NB4 (cell line): ENCODE measurements at regions not wholly inside any gene's neighbourhood (a gene's known extent, or its start where the extent isn't known, plus 50 kb on each side); places are given as distances from the start of the nearest gene placed in this dataset.
"Not testable (repeated sequence)": the region's sequence is repeated elsewhere in the genome, so short reads cannot be mapped to it uniquely, and the experiment has no call there.

Source experiments
- DNase-seq: peaks from one replicate; pipeline ENCODE4 v3.0.0; 2010; ENCODE audit warnings: low read depth
- H3K4me3 ChIP-seq: one replicate; pipeline ENCODE4 v1.5.1; 2011; ENCODE audit warnings: mild to moderate bottlenecking, low read depth, low read length, moderate library complexity
- MAX ChIP-seq: IDR thresholded peaks from 2 replicates; pipeline ENCODE4 v1.6.1; 2011; ENCODE audit warnings: low read depth, low read length
- MYC ChIP-seq: IDR thresholded peaks from 2 replicates; pipeline ENCODE4 v1.6.1; 2011; ENCODE audit warnings: low read depth, low read length
- POLR2A ChIP-seq: IDR thresholded peaks from 2 replicates; pipeline ENCODE4 v1.6.1; 2011; ENCODE audit warnings: mild to moderate bottlenecking; ENCODE audit not compliant: insufficient read length; ENCODE audit errors: extremely low read depth
- TF ChIP-seq, protein P1 (sequence below): IDR thresholded peaks from one replicate; pipeline ENCODE4 v1.5.1; 2012; ENCODE audit warnings: low read depth, low read length

DNA sequence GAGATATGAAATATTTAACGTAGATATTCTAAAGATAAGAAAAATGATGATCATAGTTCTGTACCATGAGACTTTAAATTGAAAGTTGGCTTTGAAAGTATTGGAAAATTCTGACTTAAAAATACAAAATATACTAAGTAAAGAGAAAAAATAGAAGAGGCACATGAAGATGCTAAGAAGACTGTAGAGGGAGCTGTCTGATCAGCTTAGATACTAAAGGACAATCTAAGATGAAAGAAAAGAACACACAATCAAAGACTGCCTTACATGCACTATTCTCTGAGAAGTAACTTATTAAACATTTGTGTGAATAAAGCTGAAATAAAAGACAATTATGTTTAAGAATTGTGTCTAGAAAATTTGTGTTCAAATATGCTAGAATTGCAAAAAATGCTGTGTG, 55.1 kb downstream of the RBMXL2 start:
- no peak overlapping the region for H3K4me3 ChIP-seq
- no peak for TF ChIP-seq POLR2A
- TF ChIP-seq, protein P1, sequence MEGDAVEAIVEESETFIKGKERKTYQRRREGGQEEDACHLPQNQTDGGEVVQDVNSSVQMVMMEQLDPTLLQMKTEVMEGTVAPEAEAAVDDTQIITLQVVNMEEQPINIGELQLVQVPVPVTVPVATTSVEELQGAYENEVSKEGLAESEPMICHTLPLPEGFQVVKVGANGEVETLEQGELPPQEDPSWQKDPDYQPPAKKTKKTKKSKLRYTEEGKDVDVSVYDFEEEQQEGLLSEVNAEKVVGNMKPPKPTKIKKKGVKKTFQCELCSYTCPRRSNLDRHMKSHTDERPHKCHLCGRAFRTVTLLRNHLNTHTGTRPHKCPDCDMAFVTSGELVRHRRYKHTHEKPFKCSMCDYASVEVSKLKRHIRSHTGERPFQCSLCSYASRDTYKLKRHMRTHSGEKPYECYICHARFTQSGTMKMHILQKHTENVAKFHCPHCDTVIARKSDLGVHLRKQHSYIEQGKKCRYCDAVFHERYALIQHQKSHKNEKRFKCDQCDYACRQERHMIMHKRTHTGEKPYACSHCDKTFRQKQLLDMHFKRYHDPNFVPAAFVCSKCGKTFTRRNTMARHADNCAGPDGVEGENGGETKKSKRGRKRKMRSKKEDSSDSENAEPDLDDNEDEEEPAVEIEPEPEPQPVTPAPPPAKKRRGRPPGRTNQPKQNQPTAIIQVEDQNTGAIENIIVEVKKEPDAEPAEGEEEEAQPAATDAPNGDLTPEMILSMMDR, result peak; percentile 11
- no peak for TF ChIP-seq MAX
- DNase-seq, result peak; percentile 16

DNA sequence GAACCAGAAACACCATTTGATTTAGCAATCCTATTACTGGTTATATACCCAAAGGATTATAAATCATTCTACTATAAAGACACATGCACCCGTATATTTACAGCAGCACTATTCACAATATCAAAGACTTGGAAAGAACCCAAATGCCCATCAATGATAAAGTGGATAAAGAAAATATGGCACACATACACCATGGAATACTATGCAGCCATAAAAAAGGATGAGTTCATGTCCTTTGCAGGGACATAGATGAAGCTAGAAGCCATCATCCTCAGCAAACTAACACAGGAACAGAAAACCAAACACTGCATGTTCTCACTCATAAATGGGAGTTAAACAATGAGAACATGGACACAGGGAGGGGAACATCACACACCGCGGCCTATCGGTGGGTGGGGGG, 61.3 kb downstream of the RBMXL2 start:
- DNase-seq, H3K4me3 ChIP-seq: not testable (repeated sequence)

DNA sequence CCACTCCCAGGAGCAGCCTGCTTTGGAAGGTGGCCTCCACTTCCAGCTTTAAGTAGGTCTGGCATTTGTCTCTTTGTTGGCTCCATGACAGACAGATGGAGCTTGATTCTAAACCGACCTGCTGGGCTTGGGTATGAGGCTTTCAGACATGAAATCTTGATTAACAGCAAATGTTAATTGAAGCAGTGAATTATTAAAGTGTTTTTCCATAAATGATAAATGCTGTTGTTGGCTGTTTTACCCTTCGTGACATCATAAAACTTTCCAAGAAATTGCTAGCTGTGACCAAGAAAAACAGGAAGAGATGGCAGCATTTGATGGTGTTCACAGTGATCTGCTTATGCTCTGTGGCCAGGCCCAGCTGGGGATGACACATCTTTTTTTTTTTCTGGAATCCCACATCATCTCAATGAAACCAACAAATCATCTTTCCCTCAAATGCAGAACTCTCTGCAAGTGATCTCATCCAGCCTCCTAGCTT, 66.1 kb downstream of the RBMXL2 start:
- TF ChIP-seq MYC, result no peak
- TF ChIP-seq, protein P1, result no peak
- no peak for TF ChIP-seq POLR2A
- TF ChIP-seq MAX, result no peak
- H3K4me3 ChIP-seq, result no peak overlapping the region
- no peak for DNase-seq

DNA sequence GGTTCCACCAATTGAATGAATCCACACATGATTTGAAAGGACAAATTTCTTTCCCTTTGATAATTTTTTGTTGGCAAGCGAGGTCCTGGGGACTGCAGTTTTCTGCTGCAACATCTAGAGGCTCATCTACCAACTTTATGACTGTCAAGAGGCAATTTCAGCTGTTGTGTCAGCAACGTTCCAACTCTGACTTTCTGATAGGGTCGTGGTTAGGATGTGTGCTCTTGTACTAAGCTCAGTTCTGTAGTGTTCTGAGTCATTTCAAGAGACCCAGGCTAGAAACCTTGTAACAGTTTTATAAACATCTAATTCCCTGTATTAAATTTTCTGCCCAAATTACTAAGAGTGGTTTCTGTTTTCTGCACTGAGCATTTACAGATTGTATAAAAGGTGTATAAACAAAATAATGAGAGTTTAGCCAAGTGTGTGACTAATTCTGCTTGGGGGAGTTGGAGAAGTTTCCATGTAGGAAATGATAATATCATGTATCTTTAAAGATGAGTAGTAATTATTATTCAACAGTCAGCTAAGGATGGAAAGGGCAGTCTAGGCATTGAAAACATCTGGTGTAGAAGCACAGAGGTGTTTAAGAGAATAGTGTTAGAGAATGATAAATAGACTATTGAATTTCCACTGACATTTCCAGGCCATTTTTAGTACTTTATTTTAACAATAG, 72.2 kb downstream of the RBMXL2 start:
- TF ChIP-seq POLR2A (no peak), MYC (no peak), MAX (no peak)
- TF ChIP-seq, protein P1, result no peak
- no peak overlapping the region for H3K4me3 ChIP-seq
- no peak for DNase-seq

DNA sequence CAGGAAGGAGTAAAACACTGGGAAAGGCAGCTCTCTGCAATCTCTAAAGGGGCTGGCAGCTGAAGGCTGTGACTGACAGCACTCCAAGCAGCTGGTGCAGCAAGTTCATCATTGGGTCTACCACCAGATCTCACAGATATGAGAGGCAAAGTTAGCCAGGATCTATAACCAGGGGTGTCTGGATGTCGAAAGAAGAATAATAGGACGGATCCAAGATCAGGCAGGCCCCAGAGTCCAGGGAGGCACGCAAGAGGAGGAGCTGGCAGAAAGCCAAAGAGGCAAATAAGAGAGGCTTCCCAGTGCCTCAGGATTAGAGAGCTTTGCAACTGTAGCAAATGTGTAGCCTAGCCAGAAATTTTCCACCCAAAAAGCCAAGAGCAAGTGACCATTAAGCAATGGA, 77.1 kb downstream of the RBMXL2 start:
- TF ChIP-seq MYC, result no peak
- TF ChIP-seq, protein P1, result no peak
- no peak for TF ChIP-seq MAX
- no peak for TF ChIP-seq POLR2A
- DNase-seq, result no peak
- no peak overlapping the region for H3K4me3 ChIP-seq

DNA sequence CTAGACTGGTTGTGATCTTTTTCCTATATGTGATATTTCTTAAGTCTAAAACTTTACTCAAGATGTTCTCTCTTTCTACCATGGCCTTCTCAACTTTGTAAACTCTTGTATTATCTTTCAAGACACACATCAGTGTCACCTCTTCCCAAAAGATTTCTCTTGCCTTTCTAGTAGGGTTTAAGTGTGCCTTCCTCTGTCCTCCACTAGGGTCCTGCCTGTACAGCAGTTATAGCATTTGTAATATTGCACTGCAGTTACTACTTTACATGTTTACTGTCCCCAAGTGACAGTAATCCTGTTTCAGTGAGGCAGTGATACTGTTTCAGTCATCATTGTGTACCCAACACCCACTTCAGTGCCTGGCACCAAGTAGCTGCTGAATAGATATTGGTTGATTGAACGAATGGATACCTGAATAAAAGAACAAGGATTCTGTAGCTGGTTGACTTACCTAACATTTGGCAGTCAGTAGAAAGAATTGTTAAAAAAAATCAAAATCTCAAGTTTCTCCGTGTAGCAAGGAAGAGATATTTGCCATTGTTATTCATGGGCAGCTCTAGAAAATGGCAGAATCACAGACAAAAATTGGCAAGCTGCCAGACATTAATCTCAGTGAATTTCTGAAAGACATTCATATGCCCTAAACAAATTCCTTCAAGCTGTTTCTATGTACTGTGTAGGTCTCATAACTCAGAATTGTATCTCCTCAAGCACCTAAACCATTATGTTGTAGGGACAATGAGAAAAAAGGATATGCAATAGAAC, 79.4 kb downstream of the RBMXL2 start:
- H3K4me3 ChIP-seq, result no peak overlapping the region
- no peak for DNase-seq
- TF ChIP-seq MAX (no peak), POLR2A (no peak), MYC (no peak)
- TF ChIP-seq, protein P1, result no peak
